DMS79 treated with DMSO at 0.1 percent for 48 hours (cell line): ENCODE measurements at regions not wholly inside any gene's neighbourhood (a gene's known extent, or its start where the extent isn't known, plus 50 kb on each side); places are given as distances from the start of the nearest gene placed in this dataset.
"Not testable (repeated sequence)": the region's sequence is repeated elsewhere in the genome, so short reads cannot be mapped to it uniquely, and the experiment has no call there.

Experiments used
- DNase-seq: peaks from one replicate; lab custom pipeline; 2025; lab: John Stamatoyannopoulos, UW

DNA sequence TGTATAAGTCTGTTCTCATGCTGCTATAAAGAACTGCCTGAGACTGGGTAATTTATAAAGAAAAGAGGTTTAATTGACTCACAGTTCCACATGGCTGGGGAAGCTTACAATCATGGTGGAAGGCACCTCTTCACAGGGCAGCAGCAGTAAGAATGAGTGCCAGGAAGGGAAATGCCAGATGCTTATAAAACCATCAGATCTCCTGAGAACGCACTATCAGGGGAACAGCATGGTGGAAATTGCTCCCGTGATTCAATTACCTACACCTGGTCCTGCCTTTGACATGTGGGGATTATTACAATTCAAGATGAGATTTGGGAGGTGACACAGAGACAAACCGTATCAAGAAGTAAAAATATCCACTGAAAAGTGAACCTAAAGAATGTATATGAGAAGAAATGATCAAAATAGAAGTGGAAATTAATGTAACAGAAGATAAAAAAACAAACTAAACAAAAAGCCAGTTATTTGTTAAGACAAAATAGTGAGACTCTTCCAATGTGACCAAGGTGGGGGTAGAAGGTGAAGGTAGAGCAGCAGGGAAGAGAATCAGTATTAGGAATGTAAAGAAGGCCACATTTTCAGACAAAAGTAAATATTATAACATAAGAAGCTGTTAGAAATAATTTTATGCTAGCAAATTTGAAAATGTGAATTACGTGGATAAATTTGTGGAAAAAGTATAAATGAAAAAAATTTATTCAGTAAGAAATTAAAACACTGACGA lies 372.9 kb downstream of the NKX6-1 start:
- no peak for DNase-seq

DNA sequence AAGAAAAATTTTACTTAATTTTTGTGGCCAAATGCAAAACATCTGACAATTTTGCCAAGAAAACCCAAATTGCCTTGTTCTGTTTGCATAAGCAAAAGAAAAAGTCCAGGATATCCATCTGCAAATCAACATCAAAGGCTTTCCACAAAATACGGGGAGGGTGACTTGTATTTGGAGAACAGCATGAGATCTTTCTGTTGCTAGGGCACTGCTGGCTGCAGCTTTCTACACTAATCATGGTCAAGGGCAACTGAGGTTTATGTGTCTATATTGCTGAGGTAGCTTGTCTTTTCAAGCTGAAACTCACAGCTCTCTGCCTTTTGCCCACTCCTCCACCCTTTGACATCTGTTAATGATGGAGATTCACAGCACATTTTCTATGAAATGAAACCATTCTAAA lies 389.1 kb downstream of the NKX6-1 start:
- no peak for DNase-seq

DNA sequence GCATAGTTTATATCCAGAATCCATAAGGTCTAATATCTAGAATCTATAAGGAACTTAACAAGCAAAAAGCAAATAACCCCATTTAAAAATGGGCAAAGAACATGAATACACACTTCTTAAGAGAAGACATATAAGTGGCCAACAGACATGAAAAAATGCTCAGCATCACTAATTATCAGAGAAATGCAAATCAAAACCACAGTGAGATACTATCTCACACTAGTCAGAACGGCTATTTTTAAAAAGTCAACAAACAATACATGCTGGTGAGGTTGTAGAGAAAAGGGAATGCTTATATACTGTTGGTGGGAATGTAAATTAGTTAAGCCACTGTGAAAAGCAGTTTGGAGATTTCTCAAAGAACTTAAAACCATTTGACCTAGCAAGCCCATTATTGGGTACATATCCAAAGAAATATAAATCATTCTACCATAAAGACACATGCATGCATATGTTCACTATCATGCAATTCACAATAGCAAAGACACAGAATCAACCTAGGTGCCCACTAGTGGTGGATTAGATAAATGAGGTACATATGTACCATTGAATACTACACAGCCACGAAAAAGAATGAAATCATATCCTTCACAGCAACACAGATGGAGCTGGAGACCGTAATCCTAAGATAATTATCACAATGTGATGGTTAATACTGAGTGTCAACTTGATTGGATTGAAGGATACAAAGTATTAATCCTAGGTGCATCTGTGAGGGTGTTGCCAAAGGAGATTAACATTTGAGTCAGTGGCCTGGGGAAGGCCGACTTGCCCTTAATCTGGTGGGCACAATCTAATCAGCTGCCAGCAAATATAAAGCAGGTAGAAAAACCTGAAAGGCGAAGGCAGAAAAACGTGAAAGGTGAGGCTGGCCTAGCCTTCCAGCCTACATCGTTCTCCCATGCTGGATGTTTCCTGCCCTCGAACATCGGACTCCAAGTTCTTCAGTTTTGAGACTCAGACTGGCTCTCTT lies 397.2 kb downstream of the NKX6-1 start:
- DNase-seq = not testable (repeated sequence)

DNA sequence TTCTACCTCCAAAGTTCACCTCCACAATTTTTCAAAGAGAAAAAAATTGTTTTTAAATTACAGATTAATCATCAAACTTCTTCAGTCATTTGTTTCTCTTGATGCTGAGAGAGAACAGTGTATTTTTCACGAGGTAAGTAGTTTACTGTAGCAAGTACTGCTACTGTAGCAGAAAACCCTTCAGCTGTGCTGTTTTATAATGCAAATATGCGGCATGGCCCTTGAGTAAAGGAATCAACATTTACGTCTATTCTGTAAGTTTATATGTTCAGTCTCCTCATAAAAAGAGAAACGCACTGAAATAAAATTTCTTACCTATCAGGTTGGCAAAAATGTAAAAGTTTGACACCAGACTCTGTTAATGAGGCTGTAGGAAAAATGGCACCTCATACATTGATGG lies 399.0 kb downstream of the NKX6-1 start:
- no peak for DNase-seq

DNA sequence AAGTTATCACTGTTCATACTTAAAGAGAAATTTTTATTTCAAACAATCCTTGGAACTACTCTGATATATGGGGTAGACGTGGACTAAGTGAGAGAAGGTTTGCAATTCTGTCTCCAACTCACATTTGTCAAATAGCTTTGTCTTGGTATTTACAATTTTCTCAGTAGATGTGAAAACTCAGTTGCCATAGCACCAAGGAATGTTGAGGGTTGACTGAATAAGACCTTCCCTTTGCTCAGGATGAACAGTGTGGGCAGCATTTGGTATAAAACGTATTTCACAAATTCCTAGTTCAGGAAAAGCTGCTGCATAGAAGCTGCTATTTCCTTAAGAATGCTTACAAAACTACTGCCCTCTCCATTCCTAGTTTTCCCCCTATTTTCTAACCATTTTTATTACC lies 399.5 kb downstream of the NKX6-1 start:
- no peak for DNase-seq

DNA sequence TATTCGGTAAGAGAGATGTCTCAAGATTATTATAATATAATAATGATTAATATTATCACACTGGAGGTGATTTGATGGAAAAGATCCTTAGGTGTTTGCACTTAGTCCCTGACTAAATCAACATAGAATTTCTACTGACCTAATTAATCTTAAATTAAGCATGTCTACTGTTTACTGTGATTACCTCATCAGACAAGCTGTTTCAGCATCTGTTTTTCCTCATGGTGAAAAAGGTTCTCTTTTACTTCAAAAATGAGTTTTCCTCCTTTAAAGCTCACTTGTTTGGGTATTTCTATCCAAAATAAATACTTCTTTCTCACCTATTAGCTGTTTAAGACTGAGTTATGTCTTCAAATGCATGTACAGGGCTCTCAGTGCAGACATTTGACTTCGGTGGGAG lies 407.8 kb downstream of the NKX6-1 start:
- no peak for DNase-seq

DNA sequence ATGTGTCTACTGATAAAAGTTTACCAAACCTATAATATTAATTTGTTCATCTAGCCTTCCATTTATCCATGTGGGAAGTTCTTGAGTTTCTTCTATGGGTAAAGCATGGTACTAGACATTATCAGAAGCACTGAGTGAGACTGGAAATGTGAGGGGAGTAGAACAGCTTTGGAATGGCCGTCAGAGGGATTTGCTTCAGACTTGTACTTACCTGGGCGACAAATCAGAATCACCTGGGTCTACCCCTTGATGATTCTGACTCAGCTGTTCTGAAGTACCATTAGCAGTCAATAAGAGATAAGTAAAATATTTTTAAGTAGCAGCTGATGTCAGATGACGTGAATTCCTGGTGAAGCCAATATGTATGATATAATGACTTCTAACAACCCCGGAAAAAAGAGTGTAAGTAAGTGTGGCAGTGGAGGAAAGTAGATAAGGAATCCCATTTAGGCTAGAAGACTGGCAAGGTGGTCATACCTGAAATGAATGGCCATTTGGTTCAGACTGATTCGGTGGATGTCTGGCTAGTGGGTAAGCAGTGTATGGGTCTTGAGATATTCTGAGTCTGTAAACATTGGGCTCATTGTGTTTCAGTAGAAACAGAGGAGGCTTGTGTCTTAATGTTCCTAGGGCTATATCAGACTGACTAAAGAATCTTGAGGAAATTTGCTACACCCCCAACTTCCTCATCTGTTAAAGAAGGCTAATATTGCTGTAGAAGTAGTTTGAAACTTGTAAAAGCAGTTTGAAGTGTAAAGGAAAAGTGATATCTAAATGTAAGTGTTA lies 409.2 kb downstream of the NKX6-1 start:
- DNase-seq = no peak

DNA sequence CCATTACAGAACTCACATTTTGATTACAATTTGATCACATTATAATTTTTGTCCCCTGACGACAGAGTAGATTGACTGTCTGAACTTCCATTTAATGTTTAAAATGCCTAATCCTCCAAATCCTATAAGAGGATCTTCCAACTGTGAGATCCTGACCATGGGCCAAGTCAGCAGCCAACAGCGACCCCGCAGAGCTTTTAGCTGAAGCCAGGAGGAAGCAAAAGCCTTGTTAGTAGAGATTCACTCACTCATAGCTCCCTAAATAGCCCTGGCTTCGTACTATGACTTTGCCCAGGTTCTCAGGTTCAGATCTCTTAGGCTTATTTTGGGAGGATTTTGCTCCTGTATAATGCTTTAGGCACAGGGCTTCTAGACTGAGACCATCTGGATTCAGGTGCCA lies 413.1 kb downstream of the NKX6-1 start:
- no peak for DNase-seq

DNA sequence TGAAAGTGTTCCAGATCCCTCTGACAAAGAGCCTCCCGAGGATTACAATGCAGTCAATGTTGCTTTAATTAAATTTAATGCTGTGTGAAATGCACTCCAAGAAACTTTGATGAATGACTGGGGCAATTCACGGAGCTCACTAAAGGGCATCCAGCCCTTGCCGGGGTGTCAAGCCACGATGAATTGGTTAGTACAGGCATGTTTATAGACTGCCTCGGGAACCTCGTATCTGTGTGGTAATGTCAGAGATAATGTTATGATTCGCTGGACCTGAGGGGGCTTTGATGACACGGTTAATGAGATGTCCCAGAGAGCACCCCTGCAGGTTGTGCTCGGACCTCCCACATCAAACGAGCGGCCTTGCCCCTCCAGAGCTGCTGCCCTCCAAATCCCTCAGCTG lies 428.8 kb downstream of the NKX6-1 start:
- no peak for DNase-seq

DNA sequence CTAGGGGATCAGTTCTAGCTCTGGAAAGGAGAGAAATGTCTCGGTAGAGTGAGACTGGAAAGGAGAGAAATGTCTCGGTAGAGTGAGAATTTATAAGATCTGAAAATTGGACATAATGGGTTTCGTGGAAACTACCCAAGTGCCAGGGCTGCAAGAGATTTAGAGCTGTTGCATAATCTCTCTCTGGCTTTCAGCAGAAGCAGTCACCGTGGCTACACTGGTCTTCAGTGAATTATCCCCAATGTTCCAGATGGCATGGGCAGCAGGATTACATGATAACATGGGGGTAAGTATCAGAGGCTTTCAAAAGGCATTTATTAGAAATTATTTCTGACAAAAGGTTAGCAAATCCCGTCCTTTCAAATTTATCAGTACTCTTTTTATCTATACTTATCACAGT lies 435.5 kb downstream of the NKX6-1 start:
- DNase-seq = no peak

DNA sequence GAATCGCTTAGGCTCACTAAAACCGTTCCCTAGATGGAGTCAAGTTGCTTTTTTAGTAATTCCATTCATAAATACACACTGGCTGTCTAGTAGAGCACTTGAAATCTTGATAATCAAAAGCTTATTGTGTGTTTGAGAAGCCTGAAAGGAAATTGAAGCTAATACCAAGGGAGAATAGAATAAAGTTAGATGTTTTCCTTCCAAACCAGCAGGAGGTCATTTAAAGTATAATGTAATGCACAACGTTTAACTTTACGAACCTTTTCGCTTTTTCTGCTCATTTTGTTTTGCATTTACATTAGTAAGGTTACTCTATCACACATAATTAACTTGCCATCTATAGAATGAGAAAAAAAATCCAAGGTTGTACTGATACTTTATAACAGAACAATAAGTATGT lies 440.9 kb downstream of the NKX6-1 start:
- DNase-seq = no peak

DNA sequence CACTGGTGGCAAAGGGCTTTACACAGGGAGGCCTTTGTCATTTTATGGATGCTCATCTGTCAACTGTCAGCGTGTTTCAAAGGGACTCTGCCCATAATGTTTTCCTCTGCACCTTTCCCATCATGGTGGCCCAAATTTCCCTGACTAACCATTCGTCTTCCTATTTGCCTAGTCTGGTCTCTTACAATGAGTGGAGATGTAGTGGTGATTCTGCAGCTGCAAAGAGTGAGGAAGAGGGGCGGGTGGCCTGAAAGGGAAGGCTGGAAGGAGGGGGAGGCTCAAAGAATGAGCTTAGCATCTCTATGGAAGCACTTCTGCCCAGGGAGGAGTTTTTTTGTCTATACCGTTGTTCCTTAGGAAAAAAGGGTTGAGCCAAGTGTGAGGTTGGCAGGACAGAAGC lies 447.5 kb downstream of the NKX6-1 start:
- DNase-seq = no peak

DNA sequence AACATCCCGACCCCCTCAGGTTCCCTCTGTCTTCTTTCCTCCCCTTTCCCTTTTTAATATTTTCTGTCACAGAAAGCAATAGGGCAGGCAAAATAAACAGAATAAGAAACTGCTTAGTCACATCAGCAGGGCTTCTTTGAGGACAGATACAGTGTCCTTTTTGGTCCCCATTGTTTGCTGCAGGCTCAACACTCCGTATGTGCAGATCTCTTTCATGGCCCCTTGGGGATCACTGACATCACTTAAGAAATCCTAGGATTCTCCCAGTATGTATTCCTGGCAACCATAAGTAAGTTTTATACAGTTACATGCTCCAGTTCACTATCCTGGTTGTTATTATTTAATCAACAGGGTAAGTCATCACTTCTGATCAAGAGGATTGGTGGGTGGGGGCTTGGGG lies 448.0 kb downstream of the NKX6-1 start:
- DNase-seq = no peak

DNA sequence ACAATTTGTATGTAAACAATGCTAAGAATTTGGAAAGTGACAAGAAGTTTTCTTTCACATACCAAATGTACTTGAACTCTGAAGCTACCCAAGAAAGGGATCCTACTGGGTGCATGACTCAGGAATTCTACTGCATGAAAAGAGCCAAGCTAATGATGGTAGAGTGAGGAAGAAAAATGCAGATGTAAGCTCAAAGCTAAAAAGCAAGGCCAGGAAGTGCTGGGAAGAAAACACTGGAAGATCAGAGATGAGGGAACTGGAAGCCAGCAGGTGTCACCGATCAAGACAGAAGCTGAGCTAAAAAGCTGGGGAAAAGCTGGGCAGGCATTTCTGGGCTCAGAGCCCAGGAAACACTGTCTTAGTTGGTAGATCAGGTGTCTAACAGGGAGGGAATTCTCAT lies 449.1 kb downstream of the NKX6-1 start:
- DNase-seq = no peak

DNA sequence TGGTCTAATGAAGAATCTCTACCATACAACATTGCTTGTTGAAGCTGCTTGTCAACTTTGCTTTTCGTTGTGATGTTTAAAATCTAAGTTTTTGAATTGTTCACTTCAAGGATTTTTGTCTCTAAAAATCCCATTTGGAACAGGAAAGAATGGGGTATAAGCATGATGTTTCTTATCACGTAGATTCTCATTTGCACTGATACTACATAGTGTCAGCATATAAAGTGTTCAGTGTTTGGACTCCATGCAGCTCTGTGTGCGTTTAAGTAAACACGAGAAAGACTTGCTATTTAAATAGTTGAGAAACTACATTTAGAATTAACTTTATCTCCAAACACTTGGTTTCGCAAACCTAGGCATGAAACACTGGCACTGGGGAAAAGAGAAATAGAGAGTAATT lies 452.5 kb downstream of the NKX6-1 start:
- DNase-seq = no peak

DNA sequence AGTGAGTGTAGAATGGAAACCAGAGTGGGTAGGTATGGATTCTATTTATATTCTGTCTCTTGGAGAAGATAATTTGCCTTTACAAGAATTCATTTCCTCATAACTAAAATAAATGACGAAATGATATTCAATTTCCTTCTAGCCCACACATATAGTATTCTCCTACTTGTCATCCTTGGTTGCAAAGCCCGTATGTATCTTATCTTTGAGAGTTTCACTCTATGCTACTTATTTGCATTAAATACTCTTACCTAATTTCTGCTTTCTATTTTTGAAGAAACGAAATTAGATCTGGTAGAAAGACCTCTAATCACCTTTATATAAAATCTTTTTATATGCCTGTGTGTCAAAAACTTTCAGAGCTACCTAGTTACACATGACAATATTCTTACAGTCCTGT lies 457.7 kb downstream of the NKX6-1 start:
- DNase-seq = no peak

DNA sequence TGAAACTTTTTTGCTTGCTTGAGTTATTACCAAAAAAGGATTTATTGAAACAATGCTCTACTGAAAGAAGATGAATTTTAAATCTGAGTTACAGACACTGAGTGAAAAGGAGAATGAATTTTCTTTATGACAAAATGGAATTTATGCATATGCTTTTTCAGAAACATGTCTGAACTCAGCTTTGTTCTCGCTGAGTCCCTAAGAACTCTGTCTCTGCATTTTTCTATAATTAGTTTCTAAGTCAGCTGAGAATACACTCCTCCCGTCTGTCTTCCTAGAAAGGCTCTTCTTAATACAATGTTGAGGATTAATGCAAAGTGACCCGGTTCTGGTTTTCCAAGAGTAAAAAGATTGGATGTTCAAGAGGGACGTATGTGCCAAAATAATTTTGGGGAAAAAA lies 463.5 kb downstream of the NKX6-1 start:
- no peak for DNase-seq

DNA sequence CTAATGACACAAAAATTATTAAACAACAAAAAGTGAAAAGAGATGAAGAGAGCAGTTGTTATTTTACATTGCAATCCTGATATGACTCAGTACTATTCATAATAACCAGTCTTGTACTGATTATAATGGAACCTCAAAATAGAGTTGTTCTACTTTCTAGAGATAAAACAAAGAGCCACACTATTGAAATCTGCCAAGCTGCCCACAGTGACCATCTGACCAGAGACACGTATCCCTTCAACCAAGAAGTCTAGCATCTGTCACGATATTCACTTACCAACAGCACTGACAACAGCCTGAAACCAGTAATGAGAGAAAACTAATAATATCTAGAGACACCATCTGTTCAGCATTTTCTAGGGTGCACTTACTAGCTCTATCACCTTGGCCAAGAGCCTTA lies 466.7 kb downstream of the NKX6-1 start:
- no peak for DNase-seq

DNA sequence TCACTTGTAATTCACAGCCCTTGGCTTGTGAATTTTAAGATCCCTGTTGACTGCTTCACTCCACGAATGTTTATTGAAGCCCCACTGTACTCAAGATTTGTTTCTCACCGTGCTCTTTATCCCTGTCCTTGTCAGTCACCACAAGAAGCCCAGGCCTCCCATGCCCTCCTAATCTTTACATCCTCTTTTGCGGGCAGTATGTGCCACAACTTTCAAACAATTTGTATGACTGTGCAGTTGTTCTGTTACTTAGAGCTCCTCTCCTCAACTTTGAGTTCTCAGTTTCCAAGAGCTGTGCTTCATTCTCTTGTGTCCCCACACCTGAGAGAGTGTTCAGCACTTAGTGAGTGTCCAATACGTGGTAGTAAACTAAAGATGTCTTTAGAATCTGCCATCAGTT lies 467.7 kb downstream of the NKX6-1 start:
- no peak for DNase-seq

DNA sequence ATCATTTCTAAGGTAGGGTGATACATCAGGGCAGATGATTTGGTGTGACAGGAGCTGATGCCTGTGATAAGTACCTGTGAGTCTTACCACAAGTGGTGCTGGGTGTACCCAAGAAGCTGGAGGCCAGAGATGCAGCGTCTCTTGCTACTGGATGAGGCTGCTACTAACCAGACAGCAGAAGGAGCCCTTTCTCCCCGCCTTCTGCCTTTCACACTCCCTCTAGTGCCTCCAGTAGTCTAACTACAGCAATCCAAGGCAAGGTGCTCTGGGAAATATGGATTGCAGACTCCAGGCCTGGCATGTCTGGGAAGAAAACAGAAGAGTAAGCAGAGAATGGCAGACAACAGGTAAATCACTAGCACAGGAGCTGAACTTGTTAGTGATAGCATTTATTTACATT lies 470.8 kb downstream of the NKX6-1 start:
- DNase-seq = no peak

DNA sequence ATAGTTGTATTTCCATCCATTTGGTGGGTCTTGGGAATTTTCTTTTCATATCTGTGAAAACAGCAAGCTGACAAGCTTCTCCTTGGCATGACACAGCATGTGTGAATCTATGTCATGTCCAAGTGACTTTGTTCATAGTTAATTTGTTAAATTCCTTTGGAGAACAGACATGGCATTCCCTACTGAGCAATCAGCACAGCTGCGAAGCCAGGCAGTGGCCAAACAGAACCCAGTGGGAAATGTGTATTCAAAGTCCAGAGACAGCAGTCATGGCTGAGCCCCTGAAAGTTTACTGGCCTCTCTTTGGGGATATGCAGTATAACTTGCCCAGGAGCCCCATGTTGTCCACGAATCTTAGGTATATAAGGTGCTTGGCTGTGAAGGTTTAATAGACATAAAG lies 474.7 kb downstream of the NKX6-1 start:
- DNase-seq = no peak

DNA sequence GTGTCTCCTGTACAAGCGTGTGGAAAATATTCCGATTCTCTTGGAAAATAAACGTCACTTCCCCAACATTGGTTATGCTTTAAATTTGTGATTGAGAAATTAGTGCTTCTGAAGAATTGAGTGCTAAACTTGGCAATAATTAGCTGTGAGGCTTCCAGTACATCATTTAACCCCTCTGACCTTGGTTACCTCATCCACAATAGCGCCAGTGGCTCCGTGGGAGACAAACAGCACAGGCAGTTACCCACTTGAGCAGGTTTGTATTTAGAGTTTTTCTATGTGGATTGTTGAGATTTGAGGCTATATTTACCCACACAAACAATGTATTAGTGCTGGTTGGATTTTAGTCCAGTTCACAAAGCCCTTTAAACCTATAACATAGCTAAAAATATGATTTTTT lies 476.5 kb downstream of the NKX6-1 start:
- no peak for DNase-seq

DNA sequence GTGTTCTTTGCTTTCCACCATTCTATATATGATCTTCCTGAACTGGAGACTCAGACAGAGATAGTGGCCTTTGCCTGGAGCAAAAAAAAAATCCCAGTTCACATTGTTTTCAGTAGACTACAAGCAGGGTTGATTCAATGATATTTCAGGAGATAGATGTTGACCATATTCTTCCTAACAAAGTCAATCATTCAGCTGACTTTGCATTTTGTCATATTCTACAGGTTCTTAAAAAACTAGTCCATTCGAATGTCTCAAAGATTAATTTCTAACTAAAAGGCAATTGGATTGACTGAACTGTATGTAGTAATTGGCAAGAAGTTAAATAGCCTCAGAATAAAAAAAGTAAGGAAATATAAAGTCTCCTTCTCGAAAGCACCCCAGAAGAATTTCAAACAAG lies 479.5 kb downstream of the NKX6-1 start:
- no peak for DNase-seq
